ENCODE measurements at regions not wholly inside any gene's neighbourhood (a gene's known extent, or its start where the extent isn't known, plus 50 kb on each side); places are given as distances from the start of the nearest gene placed in this dataset.

DNA sequence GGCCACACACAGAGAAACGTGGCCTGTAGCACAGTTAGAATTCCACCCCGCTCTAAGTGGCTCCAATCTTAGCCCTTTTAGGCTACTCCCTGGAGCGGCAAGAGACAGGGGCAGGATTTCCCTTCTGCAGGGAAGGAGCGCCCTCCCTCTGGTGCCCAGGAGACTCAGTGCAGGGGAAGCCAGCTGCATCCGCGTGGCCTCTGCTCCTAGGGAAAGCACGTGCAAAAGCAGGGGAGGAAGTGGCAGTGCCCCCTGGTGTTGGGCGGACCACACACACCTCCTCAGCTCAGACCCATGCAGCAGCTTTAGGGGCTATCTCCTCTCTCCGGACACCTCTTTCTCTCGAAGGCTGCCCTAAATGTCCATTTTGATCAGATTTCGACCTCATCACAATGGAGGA lies 50.0 kb downstream of the SPRING1 start:
- CTCF ChIA-PET, result interaction anchor here (0.6 to 1.7 kb wide), 9 partner anchors 10 to 690 kb away, joined by 3 to 7 read pairs (median 3); no protein-coding TSS in a partner anchor
- no peak overlapping the region for H3K4me3 ChIP-seq
- peak overlapping the region in 1 of 2 experiments; percentile 17; a peak in 1 of 6 replicates for H3K27ac ChIP-seq
- POLR2A ChIA-PET, result interaction anchor here (0.6 kb wide), 1 partner anchor 143 kb away, joined by 7 read pairs; no protein-coding TSS in a partner anchor
- no peaks in the 10 kb centered on the region for H3K4me1 ChIP-seq
- peak; percentile 46 to 76 for DNase-seq (ENCODE audit: low read depth in 1 of 2, low spot score in 1 of 2)
- 71% methylated on average over 11 of the region's 11 CpGs for WGBS (ENCODE audit: missing lambda C conversion rate)
- FAIRE-seq, result no peak
- no peaks in the 10 kb centered on the region for H3K9me3 ChIP-seq
- TF ChIP-seq CHD2 (IDR thresholded peaks at IDR 0.05; ENCODE audit: low read length, partially characterized antibody) (no peak), MYC (IDR thresholded peaks at IDR 0.05; ENCODE audit: borderline replicate concordance, low read length) (peak; percentile 74; the same call in 1 of the 2 replicates), BHLHE40 (IDR thresholded peaks at IDR 0.05; ENCODE audit: low read depth, low read length) (peak; percentile 46; the same call in 1 of the 2 replicates), SMC3 (IDR thresholded peaks at IDR 0.05) (peak; percentile 29; the same call in 1 of the 3 replicates), RCOR1 (IDR thresholded peaks at IDR 0.05; ENCODE audit: low read depth, low read length) (no peak), NFE2L2 (conservative IDR thresholded peaks at IDR 0.05; ENCODE audit: low read length) (no peak), POLR2A (IDR thresholded peaks at IDR 0.05; ENCODE audit: low read length) (no peak), RAD21 (conservative IDR thresholded peaks at IDR 0.05 in 1 of 2, IDR thresholded peaks at IDR 0.05 in 1 of 2) (peak; percentile 28 to 42; a peak in 2 of 5 replicates), RARB (CRISPR knock-in tag; IDR thresholded peaks at IDR 0.05) (no peak)
- TF ChIP-seq, protein P1, sequence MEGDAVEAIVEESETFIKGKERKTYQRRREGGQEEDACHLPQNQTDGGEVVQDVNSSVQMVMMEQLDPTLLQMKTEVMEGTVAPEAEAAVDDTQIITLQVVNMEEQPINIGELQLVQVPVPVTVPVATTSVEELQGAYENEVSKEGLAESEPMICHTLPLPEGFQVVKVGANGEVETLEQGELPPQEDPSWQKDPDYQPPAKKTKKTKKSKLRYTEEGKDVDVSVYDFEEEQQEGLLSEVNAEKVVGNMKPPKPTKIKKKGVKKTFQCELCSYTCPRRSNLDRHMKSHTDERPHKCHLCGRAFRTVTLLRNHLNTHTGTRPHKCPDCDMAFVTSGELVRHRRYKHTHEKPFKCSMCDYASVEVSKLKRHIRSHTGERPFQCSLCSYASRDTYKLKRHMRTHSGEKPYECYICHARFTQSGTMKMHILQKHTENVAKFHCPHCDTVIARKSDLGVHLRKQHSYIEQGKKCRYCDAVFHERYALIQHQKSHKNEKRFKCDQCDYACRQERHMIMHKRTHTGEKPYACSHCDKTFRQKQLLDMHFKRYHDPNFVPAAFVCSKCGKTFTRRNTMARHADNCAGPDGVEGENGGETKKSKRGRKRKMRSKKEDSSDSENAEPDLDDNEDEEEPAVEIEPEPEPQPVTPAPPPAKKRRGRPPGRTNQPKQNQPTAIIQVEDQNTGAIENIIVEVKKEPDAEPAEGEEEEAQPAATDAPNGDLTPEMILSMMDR (IDR thresholded peaks at IDR 0.05), result 0 out of 3 replicates have a peak, but pooled peaks have one; percentile 17
- TF ChIP-seq, protein P2, sequence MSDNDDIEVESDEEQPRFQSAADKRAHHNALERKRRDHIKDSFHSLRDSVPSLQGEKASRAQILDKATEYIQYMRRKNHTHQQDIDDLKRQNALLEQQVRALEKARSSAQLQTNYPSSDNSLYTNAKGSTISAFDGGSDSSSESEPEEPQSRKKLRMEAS (IDR thresholded peaks at IDR 0.05), result peak; percentile 96
- TF ChIP-seq, protein P3, sequence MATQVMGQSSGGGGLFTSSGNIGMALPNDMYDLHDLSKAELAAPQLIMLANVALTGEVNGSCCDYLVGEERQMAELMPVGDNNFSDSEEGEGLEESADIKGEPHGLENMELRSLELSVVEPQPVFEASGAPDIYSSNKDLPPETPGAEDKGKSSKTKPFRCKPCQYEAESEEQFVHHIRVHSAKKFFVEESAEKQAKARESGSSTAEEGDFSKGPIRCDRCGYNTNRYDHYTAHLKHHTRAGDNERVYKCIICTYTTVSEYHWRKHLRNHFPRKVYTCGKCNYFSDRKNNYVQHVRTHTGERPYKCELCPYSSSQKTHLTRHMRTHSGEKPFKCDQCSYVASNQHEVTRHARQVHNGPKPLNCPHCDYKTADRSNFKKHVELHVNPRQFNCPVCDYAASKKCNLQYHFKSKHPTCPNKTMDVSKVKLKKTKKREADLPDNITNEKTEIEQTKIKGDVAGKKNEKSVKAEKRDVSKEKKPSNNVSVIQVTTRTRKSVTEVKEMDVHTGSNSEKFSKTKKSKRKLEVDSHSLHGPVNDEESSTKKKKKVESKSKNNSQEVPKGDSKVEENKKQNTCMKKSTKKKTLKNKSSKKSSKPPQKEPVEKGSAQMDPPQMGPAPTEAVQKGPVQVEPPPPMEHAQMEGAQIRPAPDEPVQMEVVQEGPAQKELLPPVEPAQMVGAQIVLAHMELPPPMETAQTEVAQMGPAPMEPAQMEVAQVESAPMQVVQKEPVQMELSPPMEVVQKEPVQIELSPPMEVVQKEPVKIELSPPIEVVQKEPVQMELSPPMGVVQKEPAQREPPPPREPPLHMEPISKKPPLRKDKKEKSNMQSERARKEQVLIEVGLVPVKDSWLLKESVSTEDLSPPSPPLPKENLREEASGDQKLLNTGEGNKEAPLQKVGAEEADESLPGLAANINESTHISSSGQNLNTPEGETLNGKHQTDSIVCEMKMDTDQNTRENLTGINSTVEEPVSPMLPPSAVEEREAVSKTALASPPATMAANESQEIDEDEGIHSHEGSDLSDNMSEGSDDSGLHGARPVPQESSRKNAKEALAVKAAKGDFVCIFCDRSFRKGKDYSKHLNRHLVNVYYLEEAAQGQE (IDR thresholded peaks at IDR 0.05), result no peak
- H3K4me2 ChIP-seq, result no peak overlapping the region
- peak; percentile 75 to 97 for ATAC-seq

DNA sequence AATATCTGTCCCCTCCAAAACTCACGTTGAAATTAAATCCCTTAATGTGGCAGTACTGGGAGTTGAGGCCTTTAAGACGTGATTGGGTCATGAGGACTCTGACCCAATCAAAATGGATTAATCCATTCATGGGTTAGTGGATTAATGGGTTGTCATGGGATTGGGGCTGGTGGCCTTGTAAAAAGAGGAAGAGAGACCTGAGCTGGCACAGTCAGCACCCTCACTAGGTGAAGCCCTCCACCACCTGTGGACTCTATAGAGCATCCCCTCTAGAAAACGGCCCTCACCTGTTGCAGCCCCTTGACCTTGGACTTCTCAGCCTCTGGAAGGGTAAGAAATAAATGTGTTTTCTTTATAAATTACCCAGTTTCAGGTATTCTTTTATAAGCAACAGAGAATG lies 53.0 kb downstream of the SPRING1 start:
- Histone ChIP-seq H3K27ac (no peak overlapping the region), H3K4me2 (no peak overlapping the region), H3K9me3 (no peaks in the 10 kb centered on the region), H3K4me3 (no peak overlapping the region), H3K4me1 (no peaks in the 10 kb centered on the region)
- ATAC-seq (no peak), DNase-seq (ENCODE audit: low read depth in 1 of 2, low spot score in 1 of 2) (no peak), FAIRE-seq (no peak)
- ChIA-PET POLR2A (no interaction called here), CTCF (interaction anchor here (0.8 to 1.5 kb wide), 2 partner anchors 11 to 19 kb away, joined by 3 to 4 read pairs; no protein-coding TSS in a partner anchor)
- no peak for TF ChIP-seq ZC3H11A (IDR thresholded peaks at IDR 0.05)
- no peak for TF ChIP-seq MAFK (IDR thresholded peaks at IDR 0.05; ENCODE audit: partially characterized antibody)
- no peak for TF ChIP-seq HOXB5 (CRISPR knock-in tag; IDR thresholded peaks at IDR 0.05)
- TF ChIP-seq KDM1A (IDR thresholded peaks at IDR 0.05; ENCODE audit: low read depth), result no peak
- no peak for TF ChIP-seq MAZ (IDR thresholded peaks at IDR 0.05; ENCODE audit: borderline replicate concordance, low read depth, low read length)
- no peak for TF ChIP-seq POLR2AphosphoS2 (conservative IDR thresholded peaks at IDR 0.05; ENCODE audit: low read length)
- TF ChIP-seq HOXB13 (CRISPR knock-in tag; IDR thresholded peaks at IDR 0.05; ENCODE audit: low read depth), result no peak
- TF ChIP-seq JUN (IDR thresholded peaks at IDR 0.05), result no peak
- TF ChIP-seq, protein P4, sequence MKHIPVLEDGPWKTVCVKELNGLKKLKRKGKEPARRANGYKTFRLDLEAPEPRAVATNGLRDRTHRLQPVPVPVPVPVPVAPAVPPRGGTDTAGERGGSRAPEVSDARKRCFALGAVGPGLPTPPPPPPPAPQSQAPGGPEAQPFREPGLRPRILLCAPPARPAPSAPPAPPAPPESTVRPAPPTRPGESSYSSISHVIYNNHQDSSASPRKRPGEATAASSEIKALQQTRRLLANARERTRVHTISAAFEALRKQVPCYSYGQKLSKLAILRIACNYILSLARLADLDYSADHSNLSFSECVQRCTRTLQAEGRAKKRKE (CRISPR knock-in tag; IDR thresholded peaks at IDR 0.05; ENCODE audit: low read depth), result no peak
- no peak for TF ChIP-seq FOXS1 (CRISPR knock-in tag; IDR thresholded peaks at IDR 0.05)
- TF ChIP-seq, protein P5, sequence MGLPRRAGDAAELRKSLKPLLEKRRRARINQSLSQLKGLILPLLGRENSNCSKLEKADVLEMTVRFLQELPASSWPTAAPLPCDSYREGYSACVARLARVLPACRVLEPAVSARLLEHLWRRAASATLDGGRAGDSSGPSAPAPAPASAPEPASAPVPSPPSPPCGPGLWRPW (IDR thresholded peaks at IDR 0.05), result no peak
- no peak for TF ChIP-seq FOSL2 (IDR thresholded peaks at IDR 0.05)
- TF ChIP-seq FOSL2 (CRISPR knock-in tag; IDR thresholded peaks at IDR 0.05), result no peak
- no peak for TF ChIP-seq EHF (CRISPR knock-in tag; IDR thresholded peaks at IDR 0.05)
- no peak for TF ChIP-seq GATA3 (IDR thresholded peaks at IDR 0.05; ENCODE audit: borderline replicate concordance)
- TF ChIP-seq ESRRA (IDR thresholded peaks at IDR 0.05; ENCODE audit: borderline replicate concordance, low read length), result no peak
- 55% methylated on average over 3 of the region's 3 CpGs for whole genome bisulfite sequencing (ENCODE audit: missing lambda C conversion rate)
